Caki2 (cell line): ENCODE measurements at regions not wholly inside any gene's neighbourhood (a gene's known extent, or its start where the extent isn't known, plus 50 kb on each side); places are given as distances from the start of the nearest gene placed in this dataset.
"Not testable (repeated sequence)": the region's sequence is repeated elsewhere in the genome, so short reads cannot be mapped to it uniquely, and the experiment has no call there.

ENCODE experiments used
- DNase-seq: peaks from one replicate; pipeline ENCODE4 v3.0.0-alpha.2; 2015; ENCODE audit warnings: low read depth
- in situ Hi-C: cut with HindIII; loops from 2 replicates; pipeline ENCODE4 v1.10.0; 2016; ENCODE audit warnings: low sequenced_read_pairs, low pct_unique_long_range_greater_than_20kb, mixed read lengths

- in situ Hi-C loops, result no loop called here
- peak; percentile 9 for DNase-seq
Observed at GRCh38 chr3:146382386-146382785, 87.0 kb downstream of the PLSCR2 start.

GRCh38 chr3:146380046-146380445, 89.3 kb downstream of the PLSCR2 start:
- no peak for DNase-seq
- in situ Hi-C loops, result no loop called here

- in situ Hi-C loops, result no loop called here
- DNase-seq, result no peak
Observed at GRCh38 chr3:146375219-146375618, 94.1 kb downstream of the PLSCR2 start.

- no peak for DNase-seq
Observed at GRCh38 chr3:146374146-146374545, 95.2 kb downstream of the PLSCR2 start.

GRCh38 chr3:146371902-146372301, 97.5 kb downstream of the PLSCR2 start:
- in situ Hi-C loops, result no loop called here

More at GRCh38 chr3:146374146-146374545, 95.2 kb downstream of the PLSCR2 start:
- in situ Hi-C loops, result no loop called here

GRCh38 chr3:146368882-146369523, 100.4 kb downstream of the PLSCR2 start:
- in situ Hi-C loops, result no loop called here
- no peak for DNase-seq

More at GRCh38 chr3:146371902-146372301, 97.5 kb downstream of the PLSCR2 start:
- DNase-seq, result no peak

- no peak for DNase-seq
- in situ Hi-C loops, result no loop called here
Observed at GRCh38 chr3:146359841-146360240, 108.9 kb upstream of the PLSCR4 start.

- DNase-seq, in situ Hi-C loops: not testable (repeated sequence)
Observed at GRCh38 chr3:146354421-146354820, 103.5 kb upstream of the PLSCR4 start.

GRCh38 chr3:146350852-146351251, 99.9 kb upstream of the PLSCR4 start:
- DNase-seq, result no peak
- in situ Hi-C loops, result no loop called here

GRCh38 chr3:146345900-146346299, 95.0 kb upstream of the PLSCR4 start:
- no peak for DNase-seq
- in situ Hi-C loops, result no loop called here

GRCh38 chr3:146343551-146343950, 92.6 kb upstream of the PLSCR4 start:
- in situ Hi-C loops, result no loop called here
- no peak for DNase-seq

GRCh38 chr3:146342989-146343388, 92.1 kb upstream of the PLSCR4 start:
- in situ Hi-C loops, result no loop called here
- DNase-seq, result no peak

GRCh38 chr3:146339349-146339748, 88.4 kb upstream of the PLSCR4 start:
- in situ Hi-C loops, result no loop called here
- DNase-seq, result no peak

- no peak for DNase-seq
- in situ Hi-C loops, result no loop called here
Observed at GRCh38 chr3:146337991-146338390, 87.1 kb upstream of the PLSCR4 start.

GRCh38 chr3:146335386-146335785, 84.5 kb upstream of the PLSCR4 start:
- no peak for DNase-seq
- in situ Hi-C loops, result no loop called here

GRCh38 chr3:146334151-146334550, 83.2 kb upstream of the PLSCR4 start:
- in situ Hi-C loops, result no loop called here
- no peak for DNase-seq

- no peak for DNase-seq
- in situ Hi-C loops, result no loop called here
Observed at GRCh38 chr3:146331967-146332366, 81.1 kb upstream of the PLSCR4 start.

- in situ Hi-C loops, result no loop called here
- DNase-seq, result peak; percentile 28
Observed at GRCh38 chr3:146326875-146327543, 76.1 kb upstream of the PLSCR4 start.

GRCh38 chr3:146325170-146325569, 74.3 kb upstream of the PLSCR4 start:
- DNase-seq, result no peak
- in situ Hi-C loops, result no loop called here

GRCh38 chr3:146322216-146322817, 71.4 kb upstream of the PLSCR4 start:
- in situ Hi-C loops, result no loop called here

More at GRCh38 chr3:146322216-146322817, 71.4 kb upstream of the PLSCR4 start:
- DNase-seq, result no peak
